ENCODE measurements at regions not wholly inside any gene's neighbourhood (a gene's known extent, or its start where the extent isn't known, plus 50 kb on each side); places are given as distances from the start of the nearest gene placed in this dataset.

- no peak for TF ChIP-seq CTCF (IDR thresholded peaks at IDR 0.05)
- TF ChIP-seq POLR2A (IDR thresholded peaks at IDR 0.05) = no peak
Measured at GRCh38 chr11:41781441-41781840, 322.0 kb upstream of the LRRC4C start.

Data from uterus (tissue), 2 donors.